Loucy (cell line): ENCODE measurements at regions not wholly inside any gene's neighbourhood (a gene's known extent, or its start where the extent isn't known, plus 50 kb on each side); places are given as distances from the start of the nearest gene placed in this dataset.

Experiments used
- CTCF ChIP-seq: fragments of 200-600 bp; sonication (generic); conservative IDR thresholded peaks from 2 replicates; pipeline ENCODE4 v1.5.1; 2014; ENCODE audit warnings: mild to moderate bottlenecking, antibody characterized with exemption, low read length
- EZH2phosphoT487 ChIP-seq: fragments of 200-600 bp; IDR thresholded peaks from 2 replicates; pipeline ENCODE4 v1.6.1; 2018; ENCODE audit warnings: antibody characterized with exemption, mild to moderate bottlenecking, moderate library complexity, borderline replicate concordance

DNA sequence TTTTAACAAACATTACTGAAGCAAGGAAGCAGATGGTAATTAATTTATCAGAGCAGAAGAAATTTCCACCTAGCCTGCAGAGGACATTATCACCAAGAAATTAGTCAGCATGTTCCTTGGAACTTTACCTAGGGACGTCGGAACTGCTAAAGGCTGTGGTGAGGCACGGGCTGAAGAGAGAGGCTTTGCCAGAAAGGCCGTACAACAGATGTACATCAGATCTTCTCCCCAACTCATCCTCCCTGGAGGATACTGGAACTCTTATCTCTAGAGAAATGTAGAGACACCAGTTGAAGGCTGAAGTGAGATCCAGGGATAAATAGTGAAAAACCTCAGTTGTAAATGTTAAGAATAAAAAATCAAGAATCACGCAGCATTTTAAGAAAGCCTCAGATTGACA, 257.1 kb downstream of the SAMD5 start:
- TF ChIP-seq EZH2phosphoT487: no peak
- TF ChIP-seq CTCF: no peak
